DOHH2 (cell line): ENCODE measurements at regions not wholly inside any gene's neighbourhood (a gene's known extent, or its start where the extent isn't known, plus 50 kb on each side); places are given as distances from the start of the nearest gene placed in this dataset.

Source experiments
- H3F3A ChIP-seq: fragments of 200-600 bp; sonication (generic), shearing (Covaris generic); 2 replicates; pipeline ENCODE4 v1.6.0; 2016; ENCODE audit warnings: antibody characterized with exemption, mild to moderate bottlenecking; ENCODE audit not compliant: control insufficient read depth, insufficient read depth
- H3K27ac ChIP-seq: fragments of 200-600 bp; sonication (generic); 2 replicates; pipeline ENCODE4 v1.5.1; 2014; ENCODE audit warnings: low read depth, mild to moderate bottlenecking, low read length, moderate library complexity
- H3K27me3 ChIP-seq: fragments of 200-600 bp; sonication (generic); 2 replicates; pipeline ENCODE4 v1.6.1; 2014; ENCODE audit warnings: mild to moderate bottlenecking, low read length, mixed read lengths; ENCODE audit not compliant: control insufficient read depth
- H3K36me3 ChIP-seq: fragments of 200-600 bp; sonication (generic); 2 replicates; pipeline ENCODE4 v1.6.1; 2014; ENCODE audit warnings: mild to moderate bottlenecking, low read length, moderate library complexity, mixed read lengths; ENCODE audit not compliant: control insufficient read depth
- H3K4me1 ChIP-seq: fragments of 200-600 bp; sonication (generic); 2 replicates; pipeline ENCODE4 v1.6.1; 2014; ENCODE audit warnings: mild to moderate bottlenecking, low read length, mixed read lengths; ENCODE audit not compliant: control insufficient read depth
- H3K4me2 ChIP-seq: fragments of 200-600 bp; sonication (generic); 2 replicates; pipeline ENCODE4 v1.6.0; 2014; ENCODE audit warnings: mild to moderate bottlenecking, low read length, moderate library complexity
- H3K4me3 ChIP-seq: fragments of 200-600 bp; sonication (generic); 2 replicates; pipeline ENCODE4 v1.5.1; 2014; ENCODE audit warnings: mild to moderate bottlenecking, low read length, mixed read lengths
- H3K79me2 ChIP-seq: fragments of 200-600 bp; sonication (generic); 2 replicates; pipeline ENCODE4 v1.6.1; 2014; ENCODE audit warnings: mild to moderate bottlenecking, low read length, mixed read lengths; ENCODE audit not compliant: control insufficient read depth
- H3K9me2 ChIP-seq: fragments of 200-600 bp; sonication (generic); replicated peaks from 2 replicates; pipeline ENCODE4 v1.6.1; 2014; ENCODE audit warnings: mild to moderate bottlenecking, low read length, mixed read lengths; ENCODE audit not compliant: control insufficient read depth
- H3K9me3 ChIP-seq: fragments of 200-600 bp; sonication (generic); 2 replicates; pipeline ENCODE4 v1.6.1; 2014; ENCODE audit warnings: antibody characterized with exemption, low read length, mixed read lengths; ENCODE audit not compliant: control insufficient read depth, insufficient read depth
- H4K20me1 ChIP-seq: fragments of 200-600 bp; sonication (generic); 2 replicates; pipeline ENCODE4 v1.6.0; 2014; ENCODE audit warnings: low read depth, mild to moderate bottlenecking, antibody characterized with exemption, low read length, moderate library complexity; ENCODE audit not compliant: control insufficient read depth, insufficient read depth
- EZH2phosphoT487 ChIP-seq: fragments of 200-600 bp; sonication (generic); IDR thresholded peaks from 2 replicates; pipeline ENCODE4 v1.6.1; 2017; ENCODE audit warnings: borderline replicate concordance, mild to moderate bottlenecking, antibody characterized with exemption, low read length, moderate library complexity, mixed read lengths
- TF ChIP-seq, protein P1 (sequence below): fragments of 200-600 bp; sonication (generic); IDR thresholded peaks from one replicate; pipeline ENCODE4 v1.5.1; 2014; ENCODE audit warnings: antibody characterized with exemption, mild to moderate bottlenecking, low read depth, low read length; ENCODE audit not compliant: poor library complexity, severe bottlenecking

GRCh38 chr17:33697557-33697956 is 404.5 kb upstream of the ASIC2 start:
- Histone ChIP-seq H3K4me1 (no peaks in the 10 kb centered on the region), H3K27ac (no peak overlapping the region), H3K79me2 (no peaks in the 10 kb centered on the region), H3F3A (no peaks in the 10 kb centered on the region), H3K9me3 (no peaks in the 10 kb centered on the region), H3K9me2 (no peaks in the 10 kb centered on the region), H3K27me3 (no peaks in the 10 kb centered on the region), H3K4me2 (no peak overlapping the region), H3K4me3 (no peak overlapping the region), H3K36me3 (no peaks in the 10 kb centered on the region), H4K20me1 (no peaks in the 10 kb centered on the region)
- TF ChIP-seq, protein P1, sequence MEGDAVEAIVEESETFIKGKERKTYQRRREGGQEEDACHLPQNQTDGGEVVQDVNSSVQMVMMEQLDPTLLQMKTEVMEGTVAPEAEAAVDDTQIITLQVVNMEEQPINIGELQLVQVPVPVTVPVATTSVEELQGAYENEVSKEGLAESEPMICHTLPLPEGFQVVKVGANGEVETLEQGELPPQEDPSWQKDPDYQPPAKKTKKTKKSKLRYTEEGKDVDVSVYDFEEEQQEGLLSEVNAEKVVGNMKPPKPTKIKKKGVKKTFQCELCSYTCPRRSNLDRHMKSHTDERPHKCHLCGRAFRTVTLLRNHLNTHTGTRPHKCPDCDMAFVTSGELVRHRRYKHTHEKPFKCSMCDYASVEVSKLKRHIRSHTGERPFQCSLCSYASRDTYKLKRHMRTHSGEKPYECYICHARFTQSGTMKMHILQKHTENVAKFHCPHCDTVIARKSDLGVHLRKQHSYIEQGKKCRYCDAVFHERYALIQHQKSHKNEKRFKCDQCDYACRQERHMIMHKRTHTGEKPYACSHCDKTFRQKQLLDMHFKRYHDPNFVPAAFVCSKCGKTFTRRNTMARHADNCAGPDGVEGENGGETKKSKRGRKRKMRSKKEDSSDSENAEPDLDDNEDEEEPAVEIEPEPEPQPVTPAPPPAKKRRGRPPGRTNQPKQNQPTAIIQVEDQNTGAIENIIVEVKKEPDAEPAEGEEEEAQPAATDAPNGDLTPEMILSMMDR: no peak

- H3K4me1 ChIP-seq: no peaks in the 10 kb centered on the region
- TF ChIP-seq EZH2phosphoT487: no peak
- TF ChIP-seq, protein P1: no peak
- H3K36me3 ChIP-seq: no peaks in the 10 kb centered on the region
- no peak overlapping the region for H3K4me2 ChIP-seq
- H4K20me1 ChIP-seq: no peaks in the 10 kb centered on the region
- H3K9me2 ChIP-seq: no peaks in the 10 kb centered on the region
- no peaks in the 10 kb centered on the region for H3K79me2 ChIP-seq
- H3F3A ChIP-seq: no peaks in the 10 kb centered on the region
- H3K9me3 ChIP-seq: no peaks in the 10 kb centered on the region
- no peak overlapping the region for H3K4me3 ChIP-seq
- no peak overlapping the region for H3K27ac ChIP-seq
- no peaks in the 10 kb centered on the region for H3K27me3 ChIP-seq
Measured at GRCh38 chr17:33701910-33702309, 408.8 kb upstream of the ASIC2 start.

DNA sequence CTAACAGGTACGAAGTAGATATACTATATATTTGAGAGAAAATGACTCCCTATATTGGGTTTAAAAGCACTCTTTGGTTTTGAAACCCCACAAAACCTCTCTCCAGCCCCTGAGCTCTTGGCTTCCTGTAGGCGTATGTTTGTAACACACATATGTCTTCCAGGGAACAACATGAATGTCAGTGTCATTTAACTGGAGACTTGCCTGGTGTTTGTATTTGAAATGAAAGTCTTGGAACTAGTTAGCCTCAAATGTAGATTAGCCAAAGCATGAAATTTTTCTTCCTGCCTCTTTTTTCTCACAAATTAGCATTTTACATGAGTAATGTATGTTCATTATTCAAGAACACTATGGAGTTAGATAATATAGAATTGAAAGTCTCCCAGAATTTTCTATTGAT is 411.8 kb upstream of the ASIC2 start:
- no peaks in the 10 kb centered on the region for H4K20me1 ChIP-seq
- no peaks in the 10 kb centered on the region for H3F3A ChIP-seq
- H3K36me3 ChIP-seq: no peaks in the 10 kb centered on the region
- H3K9me3 ChIP-seq: no peaks in the 10 kb centered on the region
- no peaks in the 10 kb centered on the region for H3K4me1 ChIP-seq
- no peak for TF ChIP-seq EZH2phosphoT487
- TF ChIP-seq, protein P1: no peak
- H3K9me2 ChIP-seq: no peaks in the 10 kb centered on the region
- H3K4me3 ChIP-seq: no peak overlapping the region
- H3K27ac ChIP-seq: no peak overlapping the region
- no peak overlapping the region for H3K4me2 ChIP-seq
- no peaks in the 10 kb centered on the region for H3K27me3 ChIP-seq
- no peaks in the 10 kb centered on the region for H3K79me2 ChIP-seq

- H3K79me2 ChIP-seq: no peaks in the 10 kb centered on the region
- no peaks in the 10 kb centered on the region for H3K27me3 ChIP-seq
- H3K9me3 ChIP-seq: no peaks in the 10 kb centered on the region
- TF ChIP-seq, protein P1: no peak
- no peak for TF ChIP-seq EZH2phosphoT487
- H3F3A ChIP-seq: no peaks in the 10 kb centered on the region
- no peak overlapping the region for H3K4me2 ChIP-seq
- H3K4me1 ChIP-seq: no peaks in the 10 kb centered on the region
- no peaks in the 10 kb centered on the region for H3K36me3 ChIP-seq
- H3K4me3 ChIP-seq: no peak overlapping the region
- no peaks in the 10 kb centered on the region for H3K9me2 ChIP-seq
- H4K20me1 ChIP-seq: no peaks in the 10 kb centered on the region
- H3K27ac ChIP-seq: no peak overlapping the region
Measured at GRCh38 chr17:33709881-33710280, 416.8 kb upstream of the ASIC2 start.
